ENCODE measurements at regions not wholly inside any gene's neighbourhood (a gene's known extent, or its start where the extent isn't known, plus 50 kb on each side); places are given as distances from the start of the nearest gene placed in this dataset.

- TF ChIP-seq ZNF274 (IDR thresholded peaks at IDR 0.05; ENCODE audit: low read depth, low read length) (no peak), SUZ12 (IDR thresholded peaks at IDR 0.05; ENCODE audit: extremely low read depth, insufficient read depth, insufficient read length) (no peak)
Measured at GRCh38 chr7:110386006-110386405, 704.9 kb upstream of the LRRN3 start.
